GM18907 (cell line): ENCODE measurements at regions not wholly inside any gene's neighbourhood (a gene's known extent, or its start where the extent isn't known, plus 50 kb on each side); places are given as distances from the start of the nearest gene placed in this dataset.
"Not testable (repeated sequence)": the region's sequence is repeated elsewhere in the genome, so short reads cannot be mapped to it uniquely, and the experiment has no call there.

Source experiments
- ATAC-seq: cut with Tn5 transposase; IDR thresholded peaks from one replicate; pipeline ENCODE4 v1.9.1; 2021; ENCODE audit warnings: mild to moderate bottlenecking, moderate library complexity; ENCODE audit not compliant: unreplicated experiment

GRCh38 chr3:635393-635792 lies 438.8 kb downstream of the CHL1 start:
- no peak for ATAC-seq

- no peak for ATAC-seq
These were observed 446.8 kb downstream of the CHL1 start for GRCh38 chr3:643376-643775.

GRCh38 chr3:655824-656223 lies 437.0 kb upstream of the CNTN6 start:
- no peak for ATAC-seq

- no peak for ATAC-seq
These were observed 431.5 kb upstream of the CNTN6 start for GRCh38 chr3:661356-661755.

GRCh38 chr3:674116-674515 lies 418.7 kb upstream of the CNTN6 start:
- no peak for ATAC-seq

- no peak for ATAC-seq
These were observed 417.0 kb upstream of the CNTN6 start for GRCh38 chr3:675846-676245.

GRCh38 chr3:683770-684169 lies 409.1 kb upstream of the CNTN6 start:
- ATAC-seq = no peak

GRCh38 chr3:690770-691169 lies 402.1 kb upstream of the CNTN6 start:
- no peak for ATAC-seq

GRCh38 chr3:700514-700913 lies 392.3 kb upstream of the CNTN6 start:
- no peak for ATAC-seq

- no peak for ATAC-seq
These were observed 385.8 kb upstream of the CNTN6 start for GRCh38 chr3:707041-707440.

GRCh38 chr3:713006-713621 lies 379.7 kb upstream of the CNTN6 start:
- ATAC-seq = no peak

- ATAC-seq = no peak
These were observed 378.7 kb upstream of the CNTN6 start for GRCh38 chr3:713947-714620.

- no peak for ATAC-seq
These were observed 371.7 kb upstream of the CNTN6 start for GRCh38 chr3:721086-721485.

GRCh38 chr3:732326-732928 lies 360.4 kb upstream of the CNTN6 start:
- ATAC-seq = no peak

GRCh38 chr3:733313-733712 lies 359.5 kb upstream of the CNTN6 start:
- ATAC-seq = no peak

GRCh38 chr3:757711-758110 lies 335.1 kb upstream of the CNTN6 start:
- ATAC-seq = no peak

- ATAC-seq = no peak
These were observed 333.7 kb upstream of the CNTN6 start for GRCh38 chr3:759106-759505.

GRCh38 chr3:773433-773832 lies 319.4 kb upstream of the CNTN6 start:
- not testable (repeated sequence) for ATAC-seq

GRCh38 chr3:775178-775880 lies 317.5 kb upstream of the CNTN6 start:
- no peak for ATAC-seq

GRCh38 chr3:780505-780904 lies 312.3 kb upstream of the CNTN6 start:
- ATAC-seq = no peak

- ATAC-seq = no peak
These were observed 301.4 kb upstream of the CNTN6 start for GRCh38 chr3:791442-791841.

- ATAC-seq = no peak
These were observed 300.2 kb upstream of the CNTN6 start for GRCh38 chr3:792630-793029.
